GM12878 (cell line): ENCODE measurements at regions not wholly inside any gene's neighbourhood (a gene's known extent, or its start where the extent isn't known, plus 50 kb on each side); places are given as distances from the start of the nearest gene placed in this dataset.

Experiments used
- ATAC-seq: fragments of 200-7000 bp; cut with Tn5 transposase; 3 replicates; pipeline ENCODE4 v1.9.1; 2020; ENCODE audit warnings: mild to moderate bottlenecking, moderate library complexity
- BruUV-seq: library from RNA; stranded (reverse); fragments of 400-500 nt; replicated peaks from 2 replicates; lab custom pipeline; 2021; lab: Mats Ljungman, UMichigan
- CTCF ChIA-PET: fragments of 300-600 bp; sonication (Branson Sonifier 250); formaldehyde crosslinking; extraction: SDS; loops from one replicate; lab custom pipeline; 2021; ENCODE audit warnings: inconsistent platforms; lab: Yijun Ruan, JAX
- POLR2A ChIA-PET: fragments of 350-600 bp; formaldehyde crosslinking; extraction: SDS; loops from one replicate; lab custom pipeline; 2021; ENCODE audit warnings: inconsistent platforms; lab: Charles Lee
- RAD21 ChIA-PET: fragments of 300-600 bp; sonication (Branson Sonifier 250); formaldehyde crosslinking; loops from one replicate; lab custom pipeline; 2023; ENCODE audit warnings: antibody characterized with exemption; ENCODE audit not compliant: unreplicated experiment; lab: Charles Lee
- SMC1A ChIA-PET: fragments of 300-600 bp; sonication (Branson Sonifier 250); formaldehyde crosslinking; loops from one replicate; lab custom pipeline; 2023; ENCODE audit not compliant: unreplicated experiment, uncharacterized antibody; lab: Charles Lee
- DNase-seq: peaks from one replicate; pipeline ENCODE4 v3.0.0-alpha.2; 2011; ENCODE audit warnings: low read depth, low spot score
- FAIRE-seq: peaks from 3 replicates; lab custom pipeline; 2011; peaks lifted over from hg19 to GRCh38; lab: Jason Lieb, UNC
- H2AFZ ChIP-seq: 2 replicates; pipeline ENCODE4 v1.6.0; 2011; ENCODE audit warnings: low read depth, low read length, control low read depth; ENCODE audit not compliant: control insufficient read depth
- H3K27ac ChIP-seq: 2 replicates; pipeline ENCODE4 v1.5.1; 2011; ENCODE audit warnings: control low read depth; ENCODE audit not compliant: control insufficient read depth, insufficient read depth
- H3K27me3 ChIP-seq, 2 experiments: replicated peaks in 1 of 2; 2 replicates each; pipeline versions ENCODE4 v1.6.0 to v1.6.1; 2011; ENCODE audit warnings: low read length in 1 of 2; ENCODE audit not compliant: control insufficient read depth in 2 of 2, insufficient read depth in 2 of 2
- H3K36me3 ChIP-seq, 2 experiments: 2 replicates each; pipeline ENCODE4 v1.5.1; 2011; ENCODE audit warnings: low read length in 1 of 2; ENCODE audit not compliant: control insufficient read depth in 2 of 2, insufficient read depth in 2 of 2
- H3K4me1 ChIP-seq: 2 replicates; pipeline ENCODE4 v1.6.1; 2011; ENCODE audit warnings: mild to moderate bottlenecking, low read length, moderate library complexity, mixed read lengths; ENCODE audit not compliant: control insufficient read depth, insufficient read depth
- H3K4me2 ChIP-seq: 2 replicates; pipeline ENCODE4 v1.6.0; 2011; ENCODE audit warnings: control low read depth; ENCODE audit not compliant: control insufficient read depth, insufficient read depth
- H3K4me3 ChIP-seq: fragments of 200-600 bp; sonication (generic); 2 replicates; pipeline ENCODE4 v1.5.1; 2016
- H3K79me2 ChIP-seq: 2 replicates; pipeline ENCODE4 v1.6.0; 2011; ENCODE audit warnings: low read length; ENCODE audit not compliant: control insufficient read depth, insufficient read depth
- H3K9ac ChIP-seq: 2 replicates; pipeline ENCODE4 v1.8.0; 2011; ENCODE audit warnings: low read length, control low read depth, mixed read lengths; ENCODE audit not compliant: control insufficient read depth, insufficient read depth
- H3K9me3 ChIP-seq: replicated peaks from 3 replicates; pipeline ENCODE4 v1.5.1; 2011; ENCODE audit warnings: mild to moderate bottlenecking, low read length; ENCODE audit not compliant: control insufficient read depth, insufficient read depth
- H4K20me1 ChIP-seq: 2 replicates; pipeline ENCODE4 v1.6.0; 2011; ENCODE audit not compliant: control insufficient read depth, insufficient read depth
- E4F1 ChIP-seq: fragments of 450-650 bp; IDR thresholded peaks from 2 replicates; pipeline ENCODE4 v1.6.1; 2018; ENCODE audit warnings: borderline replicate concordance, mild to moderate bottlenecking; ENCODE audit not compliant: partially characterized antibody
- GABPA ChIP-seq: IDR thresholded peaks from 2 replicates; pipeline ENCODE4 v1.6.1; 2014; ENCODE audit warnings: antibody characterized with exemption, low read depth, mild to moderate bottlenecking, inconsistent platforms
- SMARCA5 ChIP-seq: fragments of 450-650 bp; IDR thresholded peaks from 2 replicates; pipeline ENCODE4 v1.6.1; 2017; ENCODE audit warnings: mild to moderate bottlenecking
- SUPT20H ChIP-seq: IDR thresholded peaks from 2 replicates; pipeline ENCODE4 v1.6.1; 2011; ENCODE audit warnings: low read depth, mild to moderate bottlenecking, low read length, moderate library complexity, borderline replicate concordance; ENCODE audit not compliant: control insufficient read depth
- WGBS: methylation state at CpG from one replicate; pipeline ENCODE4 v1.1.6; 2016; ENCODE audit warnings: low lambda C conversion rate; ENCODE audit not compliant: insufficient replicate concordance, insufficient coverage; ENCODE audit errors: missing lambda C conversion rate; 5-methylcytosine and 5-hydroxymethylcytosine counted together
- in situ Hi-C: fragments of 300-500 bp; cut with MboI; formaldehyde crosslinking; loops from 9 replicates; pipeline ENCODE4 v1.14.3; 2018; ENCODE audit warnings: mixed read lengths
- intact Hi-C: fragments of 100-400 bp; cut with micrococcal nuclease; formaldehyde crosslinking; loops from one replicate; pipeline ENCODE4 v1.14.2; 2022; ENCODE audit not compliant: unreplicated experiment
- TF ChIP-seq, protein P1 (sequence below): IDR thresholded peaks from 2 replicates; pipeline ENCODE4 v1.6.1; 2012; ENCODE audit warnings: mild to moderate bottlenecking, low read depth, low read length

- Histone ChIP-seq H3K9me3 (no peaks in the 10 kb centered on the region), H4K20me1 (no peaks in the 10 kb centered on the region), H2AFZ (no peak overlapping the region), H3K27ac (no peak overlapping the region), H3K27me3 (no peaks in the 10 kb centered on the region), H3K36me3 (no peaks in the 10 kb centered on the region), H3K4me1 (no peaks in the 10 kb centered on the region), H3K9ac (no peak overlapping the region), H3K4me2 (no peak overlapping the region), H3K4me3 (no peak overlapping the region), H3K79me2 (no peaks in the 10 kb centered on the region)
- intact Hi-C loops (no loop called here), in situ Hi-C loops (no loop called here)
- ChIA-PET POLR2A (no interaction called here), CTCF (interaction anchor here (1.1 kb wide), 1 partner anchor 8 kb away, joined by 4 read pairs; no protein-coding TSS in a partner anchor), RAD21 (no interaction called here), SMC1A (no interaction called here)
- FAIRE-seq (no peak), DNase-seq (no peak), ATAC-seq (no peak)
- WGBS, result 2% methylated on average over 2 of the region's 2 CpGs
- TF ChIP-seq, protein P1, sequence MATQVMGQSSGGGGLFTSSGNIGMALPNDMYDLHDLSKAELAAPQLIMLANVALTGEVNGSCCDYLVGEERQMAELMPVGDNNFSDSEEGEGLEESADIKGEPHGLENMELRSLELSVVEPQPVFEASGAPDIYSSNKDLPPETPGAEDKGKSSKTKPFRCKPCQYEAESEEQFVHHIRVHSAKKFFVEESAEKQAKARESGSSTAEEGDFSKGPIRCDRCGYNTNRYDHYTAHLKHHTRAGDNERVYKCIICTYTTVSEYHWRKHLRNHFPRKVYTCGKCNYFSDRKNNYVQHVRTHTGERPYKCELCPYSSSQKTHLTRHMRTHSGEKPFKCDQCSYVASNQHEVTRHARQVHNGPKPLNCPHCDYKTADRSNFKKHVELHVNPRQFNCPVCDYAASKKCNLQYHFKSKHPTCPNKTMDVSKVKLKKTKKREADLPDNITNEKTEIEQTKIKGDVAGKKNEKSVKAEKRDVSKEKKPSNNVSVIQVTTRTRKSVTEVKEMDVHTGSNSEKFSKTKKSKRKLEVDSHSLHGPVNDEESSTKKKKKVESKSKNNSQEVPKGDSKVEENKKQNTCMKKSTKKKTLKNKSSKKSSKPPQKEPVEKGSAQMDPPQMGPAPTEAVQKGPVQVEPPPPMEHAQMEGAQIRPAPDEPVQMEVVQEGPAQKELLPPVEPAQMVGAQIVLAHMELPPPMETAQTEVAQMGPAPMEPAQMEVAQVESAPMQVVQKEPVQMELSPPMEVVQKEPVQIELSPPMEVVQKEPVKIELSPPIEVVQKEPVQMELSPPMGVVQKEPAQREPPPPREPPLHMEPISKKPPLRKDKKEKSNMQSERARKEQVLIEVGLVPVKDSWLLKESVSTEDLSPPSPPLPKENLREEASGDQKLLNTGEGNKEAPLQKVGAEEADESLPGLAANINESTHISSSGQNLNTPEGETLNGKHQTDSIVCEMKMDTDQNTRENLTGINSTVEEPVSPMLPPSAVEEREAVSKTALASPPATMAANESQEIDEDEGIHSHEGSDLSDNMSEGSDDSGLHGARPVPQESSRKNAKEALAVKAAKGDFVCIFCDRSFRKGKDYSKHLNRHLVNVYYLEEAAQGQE, result no peak
- TF ChIP-seq E4F1 (no peak), SUPT20H (no peak), GABPA (no peak), SMARCA5 (no peak)
- no TSS peak for BruUV-seq
Measured at GRCh38 chr5:57911438-57911837, 428.8 kb upstream of the ACTBL2 start.
